Sigmoid colon (tissue), 6 donors: ENCODE measurements at regions not wholly inside any gene's neighbourhood (a gene's known extent, or its start where the extent isn't known, plus 50 kb on each side); places are given as distances from the start of the nearest gene placed in this dataset.

Experiments used
- DNase-seq: peaks from one replicate; pipeline ENCODE4 v3.0.0-alpha.2; 2019
- H3K27ac ChIP-seq, 4 donors: fragments of 200-600 bp; sonication (generic); one replicate each; pipeline ENCODE4 v1.5.1; 2016 to 2019; ENCODE audit warnings: mild to moderate bottlenecking in 1 of 4
- H3K27me3 ChIP-seq, 3 donors: fragments of 200-600 bp; sonication (generic); one replicate each; pipeline ENCODE4 v1.5.1; 2019; ENCODE audit warnings: mild to moderate bottlenecking in 1 of 3
- H3K36me3 ChIP-seq, 4 donors: fragments of 200-600 bp; sonication (generic); one replicate each; pipeline ENCODE4 v1.5.1; 2016 to 2019
- H3K4me1 ChIP-seq, 4 donors: fragments of 200-600 bp; sonication (generic); one replicate each; pipeline ENCODE4 v1.5.1; 2017 to 2019
- H3K4me3 ChIP-seq, 4 donors: fragments of 200-600 bp; sonication (generic); one replicate each; pipeline ENCODE4 v1.5.1; 2017 to 2019; ENCODE audit warnings: mild to moderate bottlenecking in 2 of 4, moderate library complexity in 1 of 4
- H3K9me3 ChIP-seq, 4 donors: fragments of 200-600 bp in 3 of 4; sonication (generic) in 3 of 4; one replicate each; pipeline versions ENCODE4 v1.5.1 to v1.6.1; 2013 to 2019
- EP300 ChIP-seq, 4 donors: sonication (generic); formaldehyde crosslinking; IDR thresholded peaks; one replicate each; pipeline ENCODE4 v1.6.1; 2017; ENCODE audit warnings: antibody characterized with exemption in 4 of 4
- POLR2A ChIP-seq, 2 donors: fragments of 450-650 bp; IDR thresholded peaks; one replicate each; pipeline ENCODE4 v1.6.1; 2016; ENCODE audit warnings: antibody characterized with exemption in 2 of 2, mild to moderate bottlenecking in 2 of 2, moderate library complexity in 2 of 2
- POLR2AphosphoS5 ChIP-seq, 4 donors: sonication (generic); formaldehyde crosslinking; IDR thresholded peaks; one replicate each; pipeline ENCODE4 v1.6.1; 2017; ENCODE audit warnings: antibody characterized with exemption in 4 of 4
- WGBS, 2 donors: extraction: QIAGEN DNeasy Blood & Tissue Kit; methylation state at CpG; one replicate each; pipeline ENCODE4 v1.1.7; 2013; 5-methylcytosine and 5-hydroxymethylcytosine counted together
- intact Hi-C: fragments of 100-400 bp; cut with DNase I; formaldehyde crosslinking; loops from one replicate; pipeline ENCODE4 v1.15.1; 2023
- TF ChIP-seq, protein P1 (sequence below), 4 experiments: fragments of 450-650 bp in 3 of 4; fragments of 200-600 bp in 1 of 4; IDR thresholded peaks; one replicate each; pipeline ENCODE4 v1.5.1; 2016 to 2019; ENCODE audit warnings: antibody characterized with exemption in 4 of 4, mild to moderate bottlenecking in 3 of 4, moderate library complexity in 2 of 4
- donor health status: healthy with polysubstance abuse.
- donor health status: healthy.

DNA sequence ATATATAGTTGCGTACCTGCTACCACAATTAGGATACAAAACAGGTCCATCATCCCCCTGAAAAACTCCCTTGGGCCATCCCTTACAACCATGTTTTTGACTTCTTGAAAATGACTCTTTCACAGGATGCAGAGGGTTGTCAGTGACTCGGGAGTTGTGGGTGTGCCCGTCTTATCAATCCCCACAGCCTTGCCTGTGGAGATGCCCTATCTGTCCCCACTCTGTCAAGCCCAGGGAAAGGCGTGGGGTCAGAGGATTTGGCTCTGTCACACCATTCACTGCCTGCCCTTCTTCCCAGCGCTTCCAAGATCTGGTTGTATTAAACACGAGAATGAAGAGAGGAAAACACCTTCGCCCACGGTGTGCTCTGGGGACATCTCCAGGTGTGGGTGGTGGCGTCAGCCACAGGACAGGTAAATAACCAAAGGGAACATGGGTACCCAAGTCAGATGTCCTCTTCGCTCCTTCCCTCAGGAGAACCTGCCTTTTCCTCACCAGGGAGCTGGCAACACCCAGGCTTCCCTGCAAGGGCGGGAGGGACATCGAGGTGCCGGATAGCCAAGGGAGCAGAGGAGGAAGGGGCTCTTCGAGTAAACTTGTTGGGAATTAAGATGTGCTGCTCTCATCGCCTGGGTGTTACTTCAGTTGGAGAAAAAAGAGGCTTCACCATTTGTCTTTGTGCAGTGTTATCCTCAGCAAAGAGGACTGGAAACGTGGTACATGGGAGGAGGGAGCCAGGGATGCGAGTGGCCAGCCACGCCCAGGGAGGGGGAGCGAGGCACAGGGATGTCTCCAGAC is 100.3 kb downstream of the B3GNT2 start:
- intact Hi-C loops, result no loop called here
- no peaks in the 10 kb centered on the region for H3K36me3 ChIP-seq
- TF ChIP-seq POLR2AphosphoS5 (IDR thresholded peaks at IDR 0.05) (no peak), EP300 (IDR thresholded peaks at IDR 0.05) (no peak), POLR2A (IDR thresholded peaks at IDR 0.05) (no peak)
- TF ChIP-seq, protein P1, sequence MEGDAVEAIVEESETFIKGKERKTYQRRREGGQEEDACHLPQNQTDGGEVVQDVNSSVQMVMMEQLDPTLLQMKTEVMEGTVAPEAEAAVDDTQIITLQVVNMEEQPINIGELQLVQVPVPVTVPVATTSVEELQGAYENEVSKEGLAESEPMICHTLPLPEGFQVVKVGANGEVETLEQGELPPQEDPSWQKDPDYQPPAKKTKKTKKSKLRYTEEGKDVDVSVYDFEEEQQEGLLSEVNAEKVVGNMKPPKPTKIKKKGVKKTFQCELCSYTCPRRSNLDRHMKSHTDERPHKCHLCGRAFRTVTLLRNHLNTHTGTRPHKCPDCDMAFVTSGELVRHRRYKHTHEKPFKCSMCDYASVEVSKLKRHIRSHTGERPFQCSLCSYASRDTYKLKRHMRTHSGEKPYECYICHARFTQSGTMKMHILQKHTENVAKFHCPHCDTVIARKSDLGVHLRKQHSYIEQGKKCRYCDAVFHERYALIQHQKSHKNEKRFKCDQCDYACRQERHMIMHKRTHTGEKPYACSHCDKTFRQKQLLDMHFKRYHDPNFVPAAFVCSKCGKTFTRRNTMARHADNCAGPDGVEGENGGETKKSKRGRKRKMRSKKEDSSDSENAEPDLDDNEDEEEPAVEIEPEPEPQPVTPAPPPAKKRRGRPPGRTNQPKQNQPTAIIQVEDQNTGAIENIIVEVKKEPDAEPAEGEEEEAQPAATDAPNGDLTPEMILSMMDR (IDR thresholded peaks at IDR 0.05), result no peak
- no peaks in the 10 kb centered on the region for H3K9me3 ChIP-seq
- peaks cover 0 to 34% (median 25%) of the 10 kb centered on the region in 4 donors for H3K4me1 ChIP-seq
- H3K4me3 ChIP-seq, result no peak overlapping the region
- no peaks in the 10 kb centered on the region for H3K27me3 ChIP-seq
- WGBS, 2 donors, result 74 to 86% methylated on average over 19 of the region's 19 CpGs
- DNase-seq, result no peak
- H3K27ac ChIP-seq, result no peak overlapping the region

DNA sequence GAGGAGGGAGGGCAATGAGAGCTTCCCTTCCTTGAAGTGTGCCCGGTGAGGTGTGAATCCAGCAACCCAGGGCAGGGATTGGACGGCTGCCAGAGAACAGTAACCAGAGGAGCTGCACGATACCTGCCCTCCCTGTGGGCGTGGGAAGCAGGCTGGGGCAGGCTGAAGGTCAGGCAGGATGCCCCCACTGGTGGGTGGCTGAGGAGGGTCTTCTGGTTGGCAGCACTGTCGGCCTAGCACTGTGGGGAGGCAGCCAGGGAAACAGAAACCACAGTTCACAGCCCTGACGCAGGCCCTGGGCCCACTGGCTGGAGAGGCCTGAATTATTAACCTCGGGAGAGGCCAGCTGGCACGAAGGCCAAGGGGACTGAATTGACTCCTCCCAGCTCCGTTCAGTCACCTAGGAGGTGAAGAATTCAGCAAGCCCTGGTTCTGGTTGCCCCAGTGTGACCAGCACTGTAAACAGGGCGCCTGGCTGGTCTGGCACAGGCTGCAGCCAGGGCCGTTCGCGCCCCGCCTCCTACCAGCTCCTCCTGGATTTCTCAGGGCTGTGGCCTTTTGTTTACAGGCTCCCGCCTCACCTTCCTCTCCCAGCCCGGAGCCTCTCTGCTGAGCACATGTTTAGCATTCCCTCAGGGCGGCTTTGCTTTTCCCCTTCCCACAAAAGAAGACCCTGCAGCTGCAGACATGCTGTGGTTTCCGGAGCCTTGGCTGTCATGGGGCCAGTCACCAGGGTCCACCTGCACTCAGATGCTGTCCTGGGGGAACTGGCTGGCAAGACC is 97.8 kb downstream of the B3GNT2 start:
- Histone ChIP-seq H3K9me3 (no peaks in the 10 kb centered on the region), H3K36me3 (no peaks in the 10 kb centered on the region), H3K27ac (peak overlapping the region; percentile 68 to 75 (median 72)), H3K4me3 (peak overlapping the region in 3 of 4 donors; percentile 5 to 11 (median 7)), H3K4me1 (peaks cover 0 to 39% (median 27%) of the 10 kb centered on the region in 4 donors), H3K27me3 (no peaks in the 10 kb centered on the region)
- peak; percentile 82 for DNase-seq
- no peak for TF ChIP-seq POLR2A (IDR thresholded peaks at IDR 0.05)
- TF ChIP-seq POLR2AphosphoS5 (IDR thresholded peaks at IDR 0.05), result peak in 1 of 4 donors; percentile 16
- intact Hi-C loops, result loop anchor here (5.0 kb wide), 2 partner anchors 96 to 281 kb away; partner anchors contain the start of gene B3GNT2
- 11 to 37% methylated on average over 18 of the region's 18 CpGs for WGBS, 2 donors

DNA sequence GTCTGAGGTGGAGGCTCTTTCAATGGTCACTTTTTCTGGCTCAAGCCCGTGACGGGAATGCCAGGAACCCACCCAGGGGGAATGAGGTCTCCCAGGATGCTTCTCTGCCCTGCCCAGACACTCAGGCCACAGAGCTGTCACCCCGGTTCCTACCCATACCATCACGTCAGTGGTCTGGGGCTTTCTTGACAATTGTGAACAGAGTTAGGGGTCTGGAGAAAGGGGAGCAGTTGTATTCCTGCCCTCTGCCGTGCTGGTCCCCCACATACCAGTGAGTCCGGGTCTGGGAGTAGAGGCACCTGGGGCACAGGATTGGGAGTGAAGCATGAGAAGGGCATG is 97.2 kb downstream of the B3GNT2 start:
- no peaks in the 10 kb centered on the region for H3K36me3 ChIP-seq
- peak overlapping the region; percentile 68 to 75 (median 72) for H3K27ac ChIP-seq
- no peaks in the 10 kb centered on the region for H3K9me3 ChIP-seq
- H3K4me3 ChIP-seq, result no peak overlapping the region
- peaks cover 0 to 45% (median 29%) of the 10 kb centered on the region in 4 donors for H3K4me1 ChIP-seq
- WGBS, 2 donors, result 64 to 79% methylated on average over 6 of the region's 6 CpGs
- H3K27me3 ChIP-seq, result no peaks in the 10 kb centered on the region
- DNase-seq, result no peak
- intact Hi-C loops, result loop anchor here (5.0 kb wide), 2 partner anchors 96 to 281 kb away; partner anchors contain the start of gene B3GNT2
- TF ChIP-seq, protein P1 (IDR thresholded peaks at IDR 0.05), result no peak
- TF ChIP-seq POLR2A (IDR thresholded peaks at IDR 0.05), result no peak
- no peak for TF ChIP-seq EP300 (IDR thresholded peaks at IDR 0.05)
- no peak for TF ChIP-seq POLR2AphosphoS5 (IDR thresholded peaks at IDR 0.05)

DNA sequence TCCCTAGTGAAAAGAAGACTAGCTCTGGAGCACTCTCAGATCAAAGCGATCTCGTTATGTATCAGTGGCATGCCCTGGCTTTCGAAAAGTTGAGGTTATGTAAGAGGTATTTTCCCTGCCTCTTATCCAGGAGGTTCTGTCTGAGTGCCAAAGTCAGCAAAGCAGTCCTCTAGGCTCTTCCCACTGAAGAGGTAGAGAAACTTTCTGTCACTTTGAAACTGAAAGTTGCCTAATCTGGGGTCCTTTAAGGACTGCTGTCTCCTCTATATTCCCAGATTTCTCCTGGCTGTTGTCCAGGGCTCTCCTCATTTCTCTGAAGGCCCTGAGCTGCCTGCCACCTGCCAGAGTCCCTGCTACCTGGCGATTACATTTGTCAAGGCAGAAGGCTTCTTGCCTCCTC is 96.3 kb downstream of the B3GNT2 start:
- Histone ChIP-seq H3K9me3 (no peaks in the 10 kb centered on the region), H3K27ac (peak overlapping the region; percentile 48 to 75 (median 72)), H3K4me3 (no peak overlapping the region), H3K36me3 (no peaks in the 10 kb centered on the region), H3K27me3 (no peaks in the 10 kb centered on the region), H3K4me1 (peaks cover 0 to 50% (median 32%) of the 10 kb centered on the region in 4 donors)
- intact Hi-C loops, result loop anchor here (5.0 kb wide), 2 partner anchors 95 to 280 kb away; partner anchors contain the start of gene B3GNT2
- no peak for DNase-seq
- TF ChIP-seq, protein P1 (IDR thresholded peaks at IDR 0.05), result no peak
- peak in 2 of 4 donors; percentile 21 to 22 for TF ChIP-seq POLR2AphosphoS5 (IDR thresholded peaks at IDR 0.05)
- 17 to 57% methylated on average over 4 of the region's 4 CpGs for WGBS, 2 donors
